SK-N-SH treated with all-trans-retinoic acid at 6 μM for 48 hours (cell line): ENCODE measurements at regions not wholly inside any gene's neighbourhood (a gene's known extent, or its start where the extent isn't known, plus 50 kb on each side); places are given as distances from the start of the nearest gene placed in this dataset.

Source experiments
- ATAC-seq: fragments of 200-7000 bp; cut with Tn5 transposase; 3 replicates; pipeline ENCODE4 v1.9.1; 2020; ENCODE audit warnings: mild to moderate bottlenecking, moderate library complexity
- ARNTL ChIP-seq: fragments of 450-650 bp; formaldehyde crosslinking; IDR thresholded peaks from 2 replicates; pipeline ENCODE4 v1.5.0; 2020; ENCODE audit warnings: low read depth, mild to moderate bottlenecking, moderate library complexity, borderline replicate concordance
- BACH2 ChIP-seq: fragments of 250-450 bp; sonication (Bioruptor Pico); IDR thresholded peaks from 2 replicates; pipeline ENCODE4 v1.9.0; 2021; ENCODE audit warnings: mild to moderate bottlenecking, borderline replicate concordance
- CSDC2 ChIP-seq: fragments of 250-450 bp; sonication (Bioruptor Pico); IDR thresholded peaks from 2 replicates; pipeline ENCODE4 v1.5.0; 2020; ENCODE audit warnings: mild to moderate bottlenecking, moderate library complexity
- ESRRG ChIP-seq: fragments of 250-450 bp; sonication (Bioruptor Pico); IDR thresholded peaks from 2 replicates; pipeline ENCODE4 v1.6.1; 2021; ENCODE audit warnings: mild to moderate bottlenecking
- GLIS3 ChIP-seq: fragments of 250-450 bp; sonication (Bioruptor Pico); IDR thresholded peaks from 2 replicates; pipeline ENCODE4 v1.5.0; 2020; ENCODE audit warnings: mild to moderate bottlenecking, moderate library complexity
- ISL1 ChIP-seq: fragments of 250-450 bp; sonication (Bioruptor Pico); IDR thresholded peaks from 2 replicates; pipeline ENCODE4 v2.1.2; 2022; ENCODE audit warnings: mild to moderate bottlenecking, moderate library complexity
- OSR1 ChIP-seq: fragments of 250-450 bp; sonication (Bioruptor Pico); IDR thresholded peaks from 2 replicates; pipeline ENCODE4 v1.8.0; 2022; ENCODE audit warnings: moderate library complexity, mild to moderate bottlenecking, inconsistent platforms
- PPARA ChIP-seq: fragments of 250-450 bp; sonication (Bioruptor Pico); IDR thresholded peaks from 2 replicates; pipeline ENCODE4 v1.5.0; 2020; ENCODE audit warnings: mild to moderate bottlenecking, borderline replicate concordance
- RARB ChIP-seq: fragments of 250-450 bp; sonication (Bioruptor Pico); IDR thresholded peaks from 2 replicates; pipeline ENCODE4 v1.8.0; 2021; ENCODE audit warnings: mild to moderate bottlenecking, moderate library complexity
- SNAI2 ChIP-seq: fragments of 250-450 bp; sonication (Bioruptor Pico); IDR thresholded peaks from 2 replicates; pipeline ENCODE4 v1.5.0; 2020; ENCODE audit warnings: mild to moderate bottlenecking, moderate library complexity
- TCF4 ChIP-seq: fragments of 250-450 bp; sonication (Bioruptor Pico); IDR thresholded peaks from 2 replicates; pipeline ENCODE4 v1.8.0; 2021; ENCODE audit warnings: mild to moderate bottlenecking, moderate library complexity, borderline replicate concordance
- TOX ChIP-seq: fragments of 250-450 bp; sonication (Bioruptor Pico); IDR thresholded peaks from 2 replicates; pipeline ENCODE4 v1.8.0; 2021; ENCODE audit warnings: mild to moderate bottlenecking, moderate library complexity, borderline replicate concordance
- ZC3H10 ChIP-seq: fragments of 250-450 bp; sonication (Bioruptor Pico); IDR thresholded peaks from 2 replicates; pipeline ENCODE4 v1.5.1; 2021; ENCODE audit warnings: mild to moderate bottlenecking, moderate library complexity
- ZFP3 ChIP-seq: fragments of 250-450 bp; sonication (Bioruptor Pico); IDR thresholded peaks from 2 replicates; pipeline ENCODE4 v1.5.0; 2020; ENCODE audit warnings: mild to moderate bottlenecking, moderate library complexity
- ZFP30 ChIP-seq: fragments of 450-650 bp; formaldehyde crosslinking; IDR thresholded peaks from 2 replicates; pipeline ENCODE4 v1.5.0; 2022; ENCODE audit warnings: mild to moderate bottlenecking, moderate library complexity
- ZNF8 ChIP-seq: fragments of 450-650 bp; formaldehyde crosslinking; IDR thresholded peaks from 2 replicates; pipeline ENCODE4 v1.5.0; 2020; ENCODE audit warnings: mild to moderate bottlenecking, moderate library complexity
- TF ChIP-seq, protein P1 (sequence below): fragments of 250-450 bp; sonication (Bioruptor Pico); IDR thresholded peaks from 2 replicates; pipeline ENCODE4 v1.8.0; 2020; ENCODE audit warnings: mild to moderate bottlenecking, moderate library complexity, borderline replicate concordance
- TF ChIP-seq, protein P2 (sequence below): fragments of 250-450 bp; sonication (Bioruptor Pico); IDR thresholded peaks from 2 replicates; pipeline ENCODE4 v1.5.0; 2020; ENCODE audit warnings: mild to moderate bottlenecking, moderate library complexity
- TF ChIP-seq, protein P3 (sequence below): fragments of 250-450 bp; sonication (Bioruptor Pico); IDR thresholded peaks from 2 replicates; pipeline ENCODE4 v1.5.1; 2021; ENCODE audit warnings: mild to moderate bottlenecking, moderate library complexity
- TF ChIP-seq, protein P4 (sequence below): fragments of 250-450 bp; sonication (Bioruptor Pico); IDR thresholded peaks from 2 replicates; pipeline ENCODE4 v1.8.0; 2021; ENCODE audit warnings: low read depth, mild to moderate bottlenecking, moderate library complexity, borderline replicate concordance

DNA sequence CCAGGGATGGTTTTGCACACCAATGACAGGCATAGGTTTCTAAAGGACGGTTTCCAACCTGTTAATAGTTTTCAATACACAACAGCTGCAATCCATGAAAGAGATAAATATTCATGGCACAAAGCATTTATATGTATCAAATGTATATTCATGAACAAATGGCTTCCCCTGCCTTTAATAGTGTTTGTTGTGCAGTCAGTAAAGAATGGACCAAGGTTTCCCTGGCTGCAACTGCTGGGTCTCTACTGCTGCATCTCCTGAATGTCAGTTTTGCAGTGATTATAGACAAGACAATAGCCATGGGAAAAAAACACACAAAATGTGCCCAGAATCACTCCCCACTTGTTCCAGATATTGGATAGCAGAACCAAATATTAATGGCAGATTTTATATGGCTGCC lies 284.1 kb downstream of the BTG1 start:
- no peak for ATAC-seq
- TF ChIP-seq, protein P1, sequence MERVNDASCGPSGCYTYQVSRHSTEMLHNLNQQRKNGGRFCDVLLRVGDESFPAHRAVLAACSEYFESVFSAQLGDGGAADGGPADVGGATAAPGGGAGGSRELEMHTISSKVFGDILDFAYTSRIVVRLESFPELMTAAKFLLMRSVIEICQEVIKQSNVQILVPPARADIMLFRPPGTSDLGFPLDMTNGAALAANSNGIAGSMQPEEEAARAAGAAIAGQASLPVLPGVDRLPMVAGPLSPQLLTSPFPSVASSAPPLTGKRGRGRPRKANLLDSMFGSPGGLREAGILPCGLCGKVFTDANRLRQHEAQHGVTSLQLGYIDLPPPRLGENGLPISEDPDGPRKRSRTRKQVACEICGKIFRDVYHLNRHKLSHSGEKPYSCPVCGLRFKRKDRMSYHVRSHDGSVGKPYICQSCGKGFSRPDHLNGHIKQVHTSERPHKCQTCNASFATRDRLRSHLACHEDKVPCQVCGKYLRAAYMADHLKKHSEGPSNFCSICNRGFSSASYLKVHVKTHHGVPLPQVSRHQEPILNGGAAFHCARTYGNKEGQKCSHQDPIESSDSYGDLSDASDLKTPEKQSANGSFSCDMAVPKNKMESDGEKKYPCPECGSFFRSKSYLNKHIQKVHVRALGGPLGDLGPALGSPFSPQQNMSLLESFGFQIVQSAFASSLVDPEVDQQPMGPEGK (CRISPR knock-in tag) = no peak
- no peak for TF ChIP-seq CSDC2 (CRISPR knock-in tag)
- TF ChIP-seq TOX = no peak
- TF ChIP-seq ISL1 (CRISPR knock-in tag) = no peak
- TF ChIP-seq, protein P2, sequence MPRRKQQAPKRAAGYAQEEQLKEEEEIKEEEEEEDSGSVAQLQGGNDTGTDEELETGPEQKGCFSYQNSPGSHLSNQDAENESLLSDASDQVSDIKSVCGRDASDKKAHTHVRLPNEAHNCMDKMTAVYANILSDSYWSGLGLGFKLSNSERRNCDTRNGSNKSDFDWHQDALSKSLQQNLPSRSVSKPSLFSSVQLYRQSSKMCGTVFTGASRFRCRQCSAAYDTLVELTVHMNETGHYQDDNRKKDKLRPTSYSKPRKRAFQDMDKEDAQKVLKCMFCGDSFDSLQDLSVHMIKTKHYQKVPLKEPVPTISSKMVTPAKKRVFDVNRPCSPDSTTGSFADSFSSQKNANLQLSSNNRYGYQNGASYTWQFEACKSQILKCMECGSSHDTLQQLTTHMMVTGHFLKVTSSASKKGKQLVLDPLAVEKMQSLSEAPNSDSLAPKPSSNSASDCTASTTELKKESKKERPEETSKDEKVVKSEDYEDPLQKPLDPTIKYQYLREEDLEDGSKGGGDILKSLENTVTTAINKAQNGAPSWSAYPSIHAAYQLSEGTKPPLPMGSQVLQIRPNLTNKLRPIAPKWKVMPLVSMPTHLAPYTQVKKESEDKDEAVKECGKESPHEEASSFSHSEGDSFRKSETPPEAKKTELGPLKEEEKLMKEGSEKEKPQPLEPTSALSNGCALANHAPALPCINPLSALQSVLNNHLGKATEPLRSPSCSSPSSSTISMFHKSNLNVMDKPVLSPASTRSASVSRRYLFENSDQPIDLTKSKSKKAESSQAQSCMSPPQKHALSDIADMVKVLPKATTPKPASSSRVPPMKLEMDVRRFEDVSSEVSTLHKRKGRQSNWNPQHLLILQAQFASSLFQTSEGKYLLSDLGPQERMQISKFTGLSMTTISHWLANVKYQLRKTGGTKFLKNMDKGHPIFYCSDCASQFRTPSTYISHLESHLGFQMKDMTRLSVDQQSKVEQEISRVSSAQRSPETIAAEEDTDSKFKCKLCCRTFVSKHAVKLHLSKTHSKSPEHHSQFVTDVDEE (CRISPR knock-in tag) = no peak
- TF ChIP-seq, protein P3, sequence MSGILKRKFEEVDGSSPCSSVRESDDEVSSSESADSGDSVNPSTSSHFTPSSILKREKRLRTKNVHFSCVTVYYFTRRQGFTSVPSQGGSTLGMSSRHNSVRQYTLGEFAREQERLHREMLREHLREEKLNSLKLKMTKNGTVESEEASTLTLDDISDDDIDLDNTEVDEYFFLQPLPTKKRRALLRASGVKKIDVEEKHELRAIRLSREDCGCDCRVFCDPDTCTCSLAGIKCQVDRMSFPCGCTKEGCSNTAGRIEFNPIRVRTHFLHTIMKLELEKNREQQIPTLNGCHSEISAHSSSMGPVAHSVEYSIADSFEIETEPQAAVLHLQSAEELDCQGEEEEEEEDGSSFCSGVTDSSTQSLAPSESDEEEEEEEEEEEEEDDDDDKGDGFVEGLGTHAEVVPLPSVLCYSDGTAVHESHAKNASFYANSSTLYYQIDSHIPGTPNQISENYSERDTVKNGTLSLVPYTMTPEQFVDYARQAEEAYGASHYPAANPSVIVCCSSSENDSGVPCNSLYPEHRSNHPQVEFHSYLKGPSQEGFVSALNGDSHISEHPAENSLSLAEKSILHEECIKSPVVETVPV (CRISPR knock-in tag) = no peak
- TF ChIP-seq, protein P4, sequence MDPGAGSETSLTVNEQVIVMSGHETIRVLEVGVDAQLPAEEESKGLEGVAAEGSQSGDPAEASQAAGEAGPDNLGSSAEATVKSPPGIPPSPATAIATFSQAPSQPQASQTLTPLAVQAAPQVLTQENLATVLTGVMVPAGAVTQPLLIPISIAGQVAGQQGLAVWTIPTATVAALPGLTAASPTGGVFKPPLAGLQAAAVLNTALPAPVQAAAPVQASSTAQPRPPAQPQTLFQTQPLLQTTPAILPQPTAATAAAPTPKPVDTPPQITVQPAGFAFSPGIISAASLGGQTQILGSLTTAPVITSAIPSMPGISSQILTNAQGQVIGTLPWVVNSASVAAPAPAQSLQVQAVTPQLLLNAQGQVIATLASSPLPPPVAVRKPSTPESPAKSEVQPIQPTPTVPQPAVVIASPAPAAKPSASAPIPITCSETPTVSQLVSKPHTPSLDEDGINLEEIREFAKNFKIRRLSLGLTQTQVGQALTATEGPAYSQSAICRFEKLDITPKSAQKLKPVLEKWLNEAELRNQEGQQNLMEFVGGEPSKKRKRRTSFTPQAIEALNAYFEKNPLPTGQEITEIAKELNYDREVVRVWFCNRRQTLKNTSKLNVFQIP (CRISPR knock-in tag) = no peak
- no peak for TF ChIP-seq RARB
- TF ChIP-seq OSR1 (CRISPR knock-in tag) = no peak
- TF ChIP-seq PPARA (CRISPR knock-in tag) = no peak
- no peak for TF ChIP-seq ZFP30 (CRISPR knock-in tag)
- TF ChIP-seq SNAI2 = no peak
- no peak for TF ChIP-seq ZNF8
- TF ChIP-seq BACH2 = no peak
- no peak for TF ChIP-seq ZFP3 (CRISPR knock-in tag)
- TF ChIP-seq GLIS3 = no peak
- TF ChIP-seq ZC3H10 (CRISPR knock-in tag) = no peak
- TF ChIP-seq ESRRG (CRISPR knock-in tag) = no peak
- no peak for TF ChIP-seq TCF4 (CRISPR knock-in tag)
- TF ChIP-seq ARNTL (CRISPR knock-in tag) = no peak

DNA sequence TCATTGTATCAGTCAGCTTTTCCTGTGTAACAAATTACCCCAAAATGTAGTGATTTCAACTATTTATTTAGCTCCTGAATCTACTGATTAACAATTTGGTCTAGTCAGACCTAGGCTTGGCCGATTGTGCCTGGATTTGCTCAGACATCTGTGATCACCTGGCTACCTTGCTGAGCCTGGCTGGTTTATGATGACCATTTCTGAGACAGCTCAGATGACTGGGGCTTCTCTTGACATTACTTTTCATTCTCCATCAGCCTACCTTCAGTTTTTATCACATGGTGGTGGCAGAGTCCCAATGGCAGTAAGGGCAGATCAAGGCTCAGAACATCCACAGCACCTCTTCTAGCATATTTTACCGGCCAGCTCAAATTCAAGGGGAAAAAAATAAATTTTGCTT lies 286.3 kb downstream of the BTG1 start:
- no peak for ATAC-seq
- TF ChIP-seq, protein P1 (CRISPR knock-in tag) = no peak
- TF ChIP-seq, protein P2 (CRISPR knock-in tag) = no peak
- TF ChIP-seq ARNTL (CRISPR knock-in tag) (no peak), TCF4 (CRISPR knock-in tag) (no peak), RARB (no peak), ZFP30 (CRISPR knock-in tag) (no peak), OSR1 (CRISPR knock-in tag) (no peak), ZNF8 (no peak), ISL1 (CRISPR knock-in tag) (no peak), SNAI2 (no peak), PPARA (CRISPR knock-in tag) (no peak), BACH2 (no peak), ESRRG (CRISPR knock-in tag) (no peak)
